H1 (cell line): ENCODE measurements at regions not wholly inside any gene's neighbourhood (a gene's known extent, or its start where the extent isn't known, plus 50 kb on each side); places are given as distances from the start of the nearest gene placed in this dataset.

ENCODE experiments used
- CTCF ChIA-PET: fragments of 300-600 bp; sonication (Branson Sonifier 250); formaldehyde crosslinking; loops from one replicate; lab custom pipeline; 2021; ENCODE audit not compliant: partially characterized antibody; lab: Charles Lee
- POLR2A ChIA-PET: fragments of 300-600 bp; sonication (Branson Sonifier 250); formaldehyde crosslinking; loops from one replicate; lab custom pipeline; 2021; ENCODE audit warnings: inconsistent platforms; ENCODE audit not compliant: partially characterized antibody; lab: Charles Lee
- DNase-seq, 2 experiments: peaks; one replicate each; pipeline versions ENCODE4 v3.0.0 to v3.0.0-alpha.2; 2010 to 2022; ENCODE audit warnings: low spot score in 2 of 2, low read depth in 1 of 2, mixed read lengths in 1 of 2
- FAIRE-seq: peaks from 2 replicates; lab custom pipeline; 2011; peaks lifted over from hg19 to GRCh38; lab: Jason Lieb, UNC
- H2AFZ ChIP-seq: 2 replicates; pipeline ENCODE4 v1.8.1; 2012; ENCODE audit warnings: low read length, inconsistent platforms
- H2AK5ac ChIP-seq: 2 replicates; pipeline ENCODE4 v1.6.1; 2013; ENCODE audit warnings: low read depth, low read length
- H2BK120ac ChIP-seq: replicated peaks from 2 replicates; pipeline ENCODE3; 2013; ENCODE audit warnings: low read depth, low read length, inconsistent platforms
- H2BK12ac ChIP-seq: 2 replicates; pipeline ENCODE4 v1.6.1; 2013; ENCODE audit warnings: low read depth, low read length
- H2BK15ac ChIP-seq: 2 replicates; pipeline ENCODE4 v1.6.1; 2013; ENCODE audit warnings: low read length
- H2BK20ac ChIP-seq: 2 replicates; pipeline ENCODE4 v1.6.1; 2013; ENCODE audit warnings: low read length
- H2BK5ac ChIP-seq: 2 replicates; pipeline ENCODE4 v1.6.1; 2013; ENCODE audit warnings: low read depth, low read length
- H3K14ac ChIP-seq: 2 replicates; pipeline ENCODE4 v1.6.1; 2013; ENCODE audit warnings: inconsistent platforms; ENCODE audit not compliant: insufficient read length
- H3K18ac ChIP-seq: 2 replicates; pipeline ENCODE4 v1.6.1; 2013; ENCODE audit warnings: low read length; ENCODE audit errors: extremely low read depth
- H3K23ac ChIP-seq: 2 replicates; pipeline ENCODE4 v1.6.1; 2013; ENCODE audit warnings: inconsistent platforms; ENCODE audit not compliant: insufficient read length
- H3K23me2 ChIP-seq: 2 replicates; pipeline ENCODE4 v1.6.1; 2013; ENCODE audit warnings: low read depth, low read length
- H3K27ac ChIP-seq: 2 replicates; pipeline ENCODE4 v1.6.1; 2011; ENCODE audit warnings: low read depth, low read length, inconsistent platforms
- H3K27me3 ChIP-seq, 4 experiments: replicated peaks in 1 of 4; 1 replicate in 1 of 4; 2 replicates in 3 of 4; pipeline versions ENCODE4 v1.6.1 to v1.8.1; 2011 to 2013; ENCODE audit warnings: low read length in 3 of 4, mild to moderate bottlenecking in 3 of 4, inconsistent platforms in 2 of 4, mixed read lengths in 2 of 4, moderate library complexity in 1 of 4; ENCODE audit not compliant: control insufficient read depth in 3 of 4, insufficient read depth in 3 of 4; ENCODE audit errors: extremely low read depth in 1 of 4
- H3K36me3 ChIP-seq, 4 experiments: 2 replicates each; pipeline versions ENCODE4 v1.6.1 to v1.8.1; 2011 to 2013; ENCODE audit warnings: mild to moderate bottlenecking in 4 of 4, low read length in 3 of 4, moderate library complexity in 2 of 4, control low read depth in 1 of 4, inconsistent platforms in 1 of 4; ENCODE audit not compliant: insufficient read depth in 4 of 4, control insufficient read depth in 2 of 4
- H3K4ac ChIP-seq: replicated peaks from 2 replicates; pipeline ENCODE3; 2013; ENCODE audit warnings: low read length, low read depth, mixed read lengths, inconsistent platforms; ENCODE audit not compliant: insufficient read length
- H3K4me1 ChIP-seq, 4 experiments: replicated peaks in 1 of 4; 1 replicate in 1 of 4; 2 replicates in 3 of 4; pipeline versions ENCODE4 v1.6.1 to v1.8.1; 2011 to 2013; ENCODE audit warnings: low read length in 3 of 4, inconsistent platforms in 2 of 4, mixed read lengths in 1 of 4; ENCODE audit not compliant: insufficient read depth in 4 of 4, control insufficient read depth in 3 of 4
- H3K4me2 ChIP-seq, 2 experiments: 2 replicates each; pipeline versions ENCODE4 v1.6.1 to v1.8.1; 2011 to 2013; ENCODE audit warnings: low read depth in 2 of 2, low read length in 2 of 2, control low read depth in 1 of 2, inconsistent platforms in 1 of 2, mild to moderate bottlenecking in 1 of 2; ENCODE audit not compliant: insufficient read depth in 1 of 2
- H3K4me3 ChIP-seq, 4 experiments: fragments of 200-600, 300-600 bp in 1 of 4; sonication (generic), shearing (Covaris generic), sonication (Bioruptor Twin) in 1 of 4; 2 replicates each; pipeline versions ENCODE4 v1.5.1 to v1.8.1; 2011 to 2016; ENCODE audit warnings: low read length in 4 of 4, low read depth in 3 of 4, control low read depth in 2 of 4, inconsistent platforms in 2 of 4, mild to moderate bottlenecking in 2 of 4, mixed read lengths in 1 of 4, moderate library complexity in 1 of 4; ENCODE audit not compliant: insufficient read depth in 2 of 4; ENCODE audit errors: extremely low read depth in 1 of 4
- H3K56ac ChIP-seq: replicated peaks from 2 replicates; pipeline ENCODE3; 2013; ENCODE audit warnings: low read depth, mild to moderate bottlenecking, mixed read lengths, low read length, inconsistent platforms; ENCODE audit not compliant: insufficient read length
- H3K79me1 ChIP-seq: 2 replicates; pipeline ENCODE4 v1.6.1; 2013; ENCODE audit warnings: low read depth, low read length, control low read depth
- H3K79me2 ChIP-seq, 2 experiments: 2 replicates each; pipeline versions ENCODE4 v1.6.1 to v1.8.1; 2012 to 2013; ENCODE audit warnings: low read length in 2 of 2, mild to moderate bottlenecking in 2 of 2, inconsistent platforms in 1 of 2; ENCODE audit not compliant: insufficient read depth in 2 of 2, control insufficient read depth in 1 of 2
- H3K9ac ChIP-seq, 4 experiments: replicated peaks in 1 of 4; 1 replicate in 1 of 4; 2 replicates in 3 of 4; pipeline versions ENCODE4 v1.6.1 to v1.8.1; 2011 to 2013; ENCODE audit warnings: low read depth in 3 of 4, low read length in 3 of 4, control low read depth in 2 of 4, mild to moderate bottlenecking in 2 of 4, moderate library complexity in 2 of 4, inconsistent platforms in 1 of 4; ENCODE audit errors: extremely low read depth in 1 of 4
- H3K9me3 ChIP-seq, 2 experiments: 2 replicates each; pipeline versions ENCODE4 v1.6.1 to v1.8.1; 2012 to 2013; ENCODE audit warnings: mild to moderate bottlenecking in 2 of 2, moderate library complexity in 2 of 2, control low read depth in 1 of 2, inconsistent platforms in 1 of 2, low read depth in 1 of 2, low read length in 1 of 2, mixed read lengths in 1 of 2; ENCODE audit not compliant: insufficient read depth in 2 of 2
- H4K20me1 ChIP-seq, 2 experiments: replicated peaks in 1 of 2; 2 replicates each; pipeline versions ENCODE3 to v1.8.1; 2011 to 2013; ENCODE audit warnings: inconsistent platforms in 2 of 2, low read length in 2 of 2, mild to moderate bottlenecking in 1 of 2; ENCODE audit not compliant: insufficient read depth in 2 of 2, control insufficient read depth in 1 of 2
- H4K5ac ChIP-seq: 2 replicates; pipeline ENCODE4 v1.6.1; 2013; ENCODE audit warnings: low read length, low read depth, mixed read lengths, inconsistent platforms; ENCODE audit not compliant: insufficient read length
- H4K8ac ChIP-seq: 2 replicates; pipeline ENCODE4 v1.8.0; 2013; ENCODE audit warnings: mild to moderate bottlenecking, moderate library complexity, low read length, inconsistent platforms; ENCODE audit not compliant: insufficient read depth; ENCODE audit errors: extremely low read depth
- H4K91ac ChIP-seq: replicated peaks from 2 replicates; pipeline ENCODE3; 2013; ENCODE audit warnings: low read length, mixed read lengths, inconsistent platforms; ENCODE audit not compliant: insufficient read length
- MAFK ChIP-seq: IDR thresholded peaks from 2 replicates; pipeline ENCODE4 v1.6.1; 2012; ENCODE audit warnings: low read depth, mild to moderate bottlenecking, improper control_type of control experiment, low read length

- Histone ChIP-seq H2BK5ac (no peak overlapping the region), H3K27ac (no peak overlapping the region), H3K4me3 (no peak overlapping the region), H3K9me3 (0 out of 4 replicates have a peak, but pooled peaks cover 0 to under 1% of the 10 kb centered on the region in 2 experiments), H4K5ac (no peak overlapping the region), H3K18ac (no peak overlapping the region), H2BK15ac (no peak overlapping the region), H2BK12ac (no peak overlapping the region), H3K14ac (no peak overlapping the region), H3K56ac (no peak overlapping the region), H2BK120ac (no peak overlapping the region), H3K36me3 (no peaks in the 10 kb centered on the region), H3K9ac (no peak overlapping the region), H2AFZ (no peak overlapping the region), H3K4ac (no peak overlapping the region), H3K27me3 (no peaks in the 10 kb centered on the region), H4K20me1 (no peaks in the 10 kb centered on the region), H2AK5ac (no peak overlapping the region), H3K79me1 (no peaks in the 10 kb centered on the region), H3K4me2 (no peak overlapping the region), H3K23me2 (no peaks in the 10 kb centered on the region), H3K79me2 (no peaks in the 10 kb centered on the region), H3K4me1 (no peaks in the 10 kb centered on the region), H4K8ac (no peak overlapping the region), H2BK20ac (no peak overlapping the region), H4K91ac (no peak overlapping the region), H3K23ac (no peak overlapping the region)
- no peak for TF ChIP-seq MAFK
- DNase-seq (no peak), FAIRE-seq (no peak)
- CTCF ChIA-PET = no interaction called here
- POLR2A ChIA-PET = no interaction called here
These were observed 980.4 kb upstream of the IGFBP7 start for GRCh38 chr4:58090539-58090938.
